ENCODE measurements at regions not wholly inside any gene's neighbourhood (a gene's known extent, or its start where the extent isn't known, plus 50 kb on each side); places are given as distances from the start of the nearest gene placed in this dataset.
"Not testable (repeated sequence)": the region's sequence is repeated elsewhere in the genome, so short reads cannot be mapped to it uniquely, and the experiment has no call there.

DNA sequence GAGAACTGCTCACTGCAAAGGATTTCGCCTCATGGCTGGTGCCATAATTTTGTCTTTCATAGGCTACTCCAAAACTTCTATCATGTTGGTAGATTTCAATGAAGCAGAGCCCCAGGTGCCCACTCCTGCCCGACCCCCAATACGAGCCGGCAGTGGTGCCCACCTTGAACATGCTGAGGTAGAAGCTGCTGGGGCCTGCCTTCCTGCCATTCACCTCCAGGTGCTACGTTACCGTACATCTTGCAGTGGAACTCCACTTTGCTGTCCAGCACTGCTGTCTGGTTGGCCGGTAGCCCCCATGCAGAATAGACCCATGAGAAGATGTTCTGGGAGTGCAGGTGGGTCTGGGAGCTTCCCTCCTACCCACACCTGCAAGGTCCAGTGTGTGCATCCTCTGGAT is 502.8 kb upstream of the TBL1XR1 start:
- no peak overlapping the region for H3K4me3 ChIP-seq (ENCODE audit: low read depth, low read length)
- DNase-seq (ENCODE audit: low read depth), result no peak
- TF ChIP-seq, protein P1, sequence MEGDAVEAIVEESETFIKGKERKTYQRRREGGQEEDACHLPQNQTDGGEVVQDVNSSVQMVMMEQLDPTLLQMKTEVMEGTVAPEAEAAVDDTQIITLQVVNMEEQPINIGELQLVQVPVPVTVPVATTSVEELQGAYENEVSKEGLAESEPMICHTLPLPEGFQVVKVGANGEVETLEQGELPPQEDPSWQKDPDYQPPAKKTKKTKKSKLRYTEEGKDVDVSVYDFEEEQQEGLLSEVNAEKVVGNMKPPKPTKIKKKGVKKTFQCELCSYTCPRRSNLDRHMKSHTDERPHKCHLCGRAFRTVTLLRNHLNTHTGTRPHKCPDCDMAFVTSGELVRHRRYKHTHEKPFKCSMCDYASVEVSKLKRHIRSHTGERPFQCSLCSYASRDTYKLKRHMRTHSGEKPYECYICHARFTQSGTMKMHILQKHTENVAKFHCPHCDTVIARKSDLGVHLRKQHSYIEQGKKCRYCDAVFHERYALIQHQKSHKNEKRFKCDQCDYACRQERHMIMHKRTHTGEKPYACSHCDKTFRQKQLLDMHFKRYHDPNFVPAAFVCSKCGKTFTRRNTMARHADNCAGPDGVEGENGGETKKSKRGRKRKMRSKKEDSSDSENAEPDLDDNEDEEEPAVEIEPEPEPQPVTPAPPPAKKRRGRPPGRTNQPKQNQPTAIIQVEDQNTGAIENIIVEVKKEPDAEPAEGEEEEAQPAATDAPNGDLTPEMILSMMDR (IDR thresholded peaks at IDR 0.05; ENCODE audit: insufficient read depth, low read depth, low read length), result no peak

DNA sequence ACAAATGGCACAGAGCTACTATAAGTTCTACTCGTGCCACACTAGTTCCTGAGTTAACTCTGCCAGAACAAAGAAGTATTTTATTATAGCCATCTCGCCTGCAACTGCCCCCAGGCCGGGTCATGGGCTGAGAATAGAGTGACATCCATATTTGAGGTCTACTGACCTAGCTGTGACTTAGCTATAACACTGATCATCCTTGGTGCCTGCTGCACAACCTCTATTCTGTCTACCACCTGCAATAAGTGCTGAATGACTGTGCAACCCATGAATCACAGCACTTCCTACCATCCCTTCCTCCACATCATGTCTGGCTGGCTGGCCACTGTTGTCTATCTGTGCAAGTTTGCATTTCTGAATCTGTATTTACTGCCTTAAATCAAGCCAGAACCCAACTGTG is 506.5 kb upstream of the TBL1XR1 start:
- no peak overlapping the region for H3K4me3 ChIP-seq (ENCODE audit: low read depth, low read length)
- no peak for DNase-seq (ENCODE audit: low read depth)
- TF ChIP-seq, protein P1 (IDR thresholded peaks at IDR 0.05; ENCODE audit: insufficient read depth, low read depth, low read length), result no peak

DNA sequence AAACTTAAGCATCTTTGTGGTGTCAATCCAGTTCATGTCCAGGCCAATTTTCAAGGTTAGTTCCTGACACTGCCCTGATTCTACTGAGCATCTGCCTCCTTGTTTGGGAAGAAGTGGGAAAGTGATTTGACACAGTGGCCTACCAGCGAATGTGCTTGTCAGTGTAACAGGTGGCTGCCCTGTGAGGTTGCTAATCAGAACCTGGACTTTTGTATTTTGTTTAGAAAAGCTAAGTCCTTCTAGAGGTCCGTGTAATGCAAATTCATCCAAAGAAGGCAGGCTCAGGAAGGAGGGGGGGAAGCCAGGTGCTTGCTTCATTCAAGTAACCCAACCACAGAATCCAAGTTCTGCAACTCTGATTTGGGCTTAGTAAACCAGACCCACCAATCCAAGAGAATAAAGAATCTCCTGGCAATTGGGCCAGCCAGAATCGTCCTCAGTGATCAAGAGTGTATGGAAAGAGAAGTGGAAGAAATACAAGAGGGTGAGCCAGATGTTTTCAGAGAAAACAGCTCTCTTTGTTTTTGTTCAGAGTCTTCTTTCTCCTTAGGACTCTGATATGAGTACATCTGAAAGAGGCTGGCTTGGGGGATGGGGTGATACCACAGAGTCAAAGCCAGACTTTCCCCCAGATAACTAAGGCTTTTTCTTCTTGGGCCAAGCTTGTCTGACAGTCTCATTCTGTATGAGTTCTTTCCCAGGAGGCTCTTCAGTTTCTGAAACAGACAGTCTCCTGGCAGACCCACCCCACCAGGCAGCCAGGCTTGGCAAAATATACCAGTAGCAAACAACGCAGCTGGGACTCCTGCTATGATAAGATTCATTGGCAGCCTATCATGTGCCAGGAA is 508.9 kb upstream of the TBL1XR1 start:
- no peak for DNase-seq (ENCODE audit: low read depth)
- TF ChIP-seq, protein P1 (IDR thresholded peaks at IDR 0.05; ENCODE audit: insufficient read depth, low read depth, low read length), result no peak
- no peak overlapping the region for H3K4me3 ChIP-seq (ENCODE audit: low read depth, low read length)

DNA sequence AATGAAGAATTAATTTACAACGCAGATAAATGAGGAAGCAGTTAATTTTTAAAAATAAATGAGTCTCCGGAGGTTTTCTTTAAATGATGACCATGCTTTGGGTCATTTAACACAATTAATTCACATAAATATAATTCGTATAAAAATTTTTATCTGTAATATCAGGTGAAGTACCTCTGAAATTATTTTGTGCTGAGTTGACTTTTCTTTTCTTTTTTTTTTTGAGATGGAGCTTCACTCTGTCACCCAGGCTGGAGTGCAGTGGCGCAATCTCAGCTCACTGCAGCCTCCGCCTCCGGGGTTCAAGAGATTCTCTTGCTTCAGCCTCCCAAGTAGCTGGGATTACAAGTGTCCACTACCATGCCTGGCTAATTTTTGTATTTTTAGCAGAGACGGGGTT is 512.2 kb upstream of the TBL1XR1 start:
- not testable (repeated sequence) for DNase-seq (ENCODE audit: low read depth); H3K4me3 ChIP-seq (ENCODE audit: low read depth, low read length)

DNA sequence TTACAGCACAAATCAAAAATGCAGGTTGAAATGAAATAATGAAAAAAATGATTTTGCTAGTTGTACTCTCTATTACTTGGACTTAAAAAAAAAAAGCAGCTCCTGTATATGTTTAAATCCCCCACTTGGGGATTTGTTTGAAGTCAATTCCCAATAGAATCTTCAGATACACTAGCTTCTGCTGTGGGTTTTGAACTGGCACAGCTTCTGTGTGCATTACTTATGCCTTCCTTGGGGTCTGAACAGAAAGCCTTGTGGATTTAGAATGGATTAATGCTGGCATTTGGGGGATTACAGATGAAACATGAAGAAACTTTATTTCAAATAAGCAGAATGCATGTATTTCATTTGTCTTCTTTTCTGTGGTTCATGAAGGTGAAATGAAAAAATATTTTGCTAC is 513.2 kb upstream of the TBL1XR1 start:
- H3K4me3 ChIP-seq (ENCODE audit: low read depth, low read length), result no peak overlapping the region
- TF ChIP-seq, protein P1 (IDR thresholded peaks at IDR 0.05; ENCODE audit: insufficient read depth, low read depth, low read length), result no peak
- DNase-seq (ENCODE audit: low read depth), result no peak

DNA sequence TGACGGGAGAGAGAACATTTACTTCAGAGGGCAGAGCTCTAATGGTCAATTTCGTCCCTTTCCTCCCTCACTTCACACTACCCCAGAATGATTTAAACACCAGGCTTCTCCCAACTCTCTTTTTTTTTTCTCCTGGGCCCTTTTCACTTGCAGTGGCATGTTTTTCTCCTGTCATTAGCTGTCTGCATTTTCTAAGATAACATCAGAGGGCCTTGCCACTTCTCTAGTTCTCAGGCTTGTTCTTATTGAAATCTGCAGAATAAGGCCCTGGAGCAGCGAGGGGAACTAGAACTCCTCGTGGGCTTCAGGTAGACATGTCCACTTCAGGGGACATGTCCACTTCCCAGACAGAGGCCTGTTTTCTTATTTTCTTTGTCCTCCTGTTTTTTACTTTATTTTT is 514.4 kb upstream of the TBL1XR1 start:
- no peak for DNase-seq (ENCODE audit: low read depth)
- TF ChIP-seq, protein P1 (IDR thresholded peaks at IDR 0.05; ENCODE audit: insufficient read depth, low read depth, low read length), result no peak
- no peak overlapping the region for H3K4me3 ChIP-seq (ENCODE audit: low read depth, low read length)

DNA sequence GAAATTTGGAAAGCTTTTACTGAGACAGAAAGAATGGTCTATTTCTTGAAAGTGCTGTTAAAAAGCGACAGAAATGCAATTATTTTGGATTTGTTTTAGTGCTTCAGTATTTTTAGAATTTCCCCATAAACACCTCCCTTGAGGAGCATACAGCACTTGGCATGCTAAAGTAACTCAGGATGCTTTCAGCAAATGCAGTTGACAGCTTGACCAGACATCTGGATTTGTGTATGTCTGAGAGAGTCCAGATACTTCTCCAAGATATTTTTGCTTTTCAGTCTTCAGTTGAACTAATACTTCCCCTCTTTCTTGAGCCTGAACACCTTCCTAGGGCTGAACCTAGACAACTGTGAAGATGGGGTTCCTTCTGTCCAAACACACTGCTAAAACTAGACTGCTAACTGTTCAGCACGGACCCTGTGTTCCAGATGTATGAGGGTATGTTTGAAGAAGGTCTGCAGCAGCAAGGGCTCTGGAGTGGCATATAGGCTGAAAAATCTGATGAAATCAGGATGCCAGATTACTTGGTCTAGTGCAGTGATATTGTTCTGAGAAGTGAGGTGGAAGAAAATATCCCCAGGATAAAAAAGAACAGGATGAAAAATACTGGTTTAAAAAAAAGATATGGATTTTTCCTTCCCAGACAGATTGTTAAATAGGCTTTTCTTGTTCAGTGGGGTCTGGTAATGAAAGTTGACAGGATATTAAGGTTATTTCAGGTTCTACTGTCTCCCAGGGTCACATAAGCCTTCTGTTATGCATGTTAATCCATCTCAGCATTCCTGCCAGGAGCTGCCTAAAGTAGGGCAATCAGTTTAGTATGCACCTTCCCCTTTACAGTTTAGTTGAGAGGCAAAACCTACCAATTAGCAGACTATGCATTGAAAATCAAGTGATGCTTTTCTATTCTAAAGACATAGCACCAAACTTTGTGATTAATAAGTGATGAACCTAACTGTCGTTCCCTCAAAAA is 516.9 kb upstream of the TBL1XR1 start:
- TF ChIP-seq, protein P1 (IDR thresholded peaks at IDR 0.05; ENCODE audit: insufficient read depth, low read depth, low read length), result no peak
- no peak for DNase-seq (ENCODE audit: low read depth)
- no peak overlapping the region for H3K4me3 ChIP-seq (ENCODE audit: low read depth, low read length)
